Hematopoietic multipotent progenitor cell treated with erythropoietin and hydrocortisone succinate and interleukin-3 and kit ligand, for 6 days (in vitro differentiated cells): ENCODE measurements at regions not wholly inside any gene's neighbourhood (a gene's known extent, or its start where the extent isn't known, plus 50 kb on each side); places are given as distances from the start of the nearest gene placed in this dataset.

Source experiments
- DNase-seq: peaks from one replicate; pipeline ENCODE4 v3.0.0-alpha.2; 2015

- no peak for DNase-seq
Measured at GRCh38 chr5:97406946-97407676, 224.1 kb upstream of the RIOK2 start.

- no peak for DNase-seq
Measured at GRCh38 chr5:97408331-97408730, 225.3 kb upstream of the RIOK2 start.

GRCh38 chr5:97412959-97413358, 229.9 kb upstream of the RIOK2 start:
- no peak for DNase-seq

GRCh38 chr5:97417986-97418385, 234.9 kb upstream of the RIOK2 start:
- no peak for DNase-seq

- DNase-seq: no peak
Measured at GRCh38 chr5:97418462-97418861, 235.4 kb upstream of the RIOK2 start.

GRCh38 chr5:97420646-97421045, 237.6 kb upstream of the RIOK2 start:
- no peak for DNase-seq

- no peak for DNase-seq
Measured at GRCh38 chr5:97422678-97423077, 239.6 kb upstream of the RIOK2 start.

- DNase-seq: no peak
Measured at GRCh38 chr5:97425511-97425910, 242.5 kb upstream of the RIOK2 start.

GRCh38 chr5:97427235-97427634, 244.2 kb upstream of the RIOK2 start:
- no peak for DNase-seq

- DNase-seq: no peak
Measured at GRCh38 chr5:97434021-97434420, 251.0 kb upstream of the RIOK2 start.

GRCh38 chr5:97436405-97436804, 253.4 kb upstream of the RIOK2 start:
- no peak for DNase-seq

GRCh38 chr5:97443740-97444139, 260.7 kb upstream of the RIOK2 start:
- no peak for DNase-seq

GRCh38 chr5:97449172-97449571, 266.1 kb upstream of the RIOK2 start:
- DNase-seq: no peak

- DNase-seq: peak; percentile 4
Measured at GRCh38 chr5:97452646-97453045, 269.6 kb upstream of the RIOK2 start.

GRCh38 chr5:97453263-97453662, 270.2 kb upstream of the RIOK2 start:
- no peak for DNase-seq

- no peak for DNase-seq
Measured at GRCh38 chr5:97454015-97454414, 271.0 kb upstream of the RIOK2 start.

- DNase-seq: no peak
Measured at GRCh38 chr5:97455996-97456395, 272.9 kb upstream of the RIOK2 start.

- no peak for DNase-seq
Measured at GRCh38 chr5:97458851-97459250, 275.8 kb upstream of the RIOK2 start.

GRCh38 chr5:97471951-97472350, 288.9 kb upstream of the RIOK2 start:
- no peak for DNase-seq

- DNase-seq: no peak
Measured at GRCh38 chr5:97475847-97476246, 292.8 kb upstream of the RIOK2 start.

- no peak for DNase-seq
Measured at GRCh38 chr5:97476852-97477534, 293.9 kb upstream of the RIOK2 start.

GRCh38 chr5:97478483-97478882, 295.4 kb upstream of the RIOK2 start:
- no peak for DNase-seq

GRCh38 chr5:97480313-97480712, 297.3 kb upstream of the RIOK2 start:
- DNase-seq: no peak

GRCh38 chr5:97488126-97488668, 305.1 kb upstream of the RIOK2 start:
- no peak for DNase-seq
